Transverse colon (tissue), 4 donors: ENCODE measurements at regions not wholly inside any gene's neighbourhood (a gene's known extent, or its start where the extent isn't known, plus 50 kb on each side); places are given as distances from the start of the nearest gene placed in this dataset.
"Not testable (repeated sequence)": the region's sequence is repeated elsewhere in the genome, so short reads cannot be mapped to it uniquely, and the experiment has no call there.

ENCODE experiments used
- DNase-seq: peaks from one replicate; pipeline ENCODE4 v3.0.0-alpha.2; 2019
- H3K27ac ChIP-seq, 4 donors: fragments of 200-600 bp; sonication (generic); 2 replicates each; pipeline ENCODE4 v1.5.1; 2016 to 2018; ENCODE audit warnings: inconsistent platforms in 4 of 4
- H3K27me3 ChIP-seq: fragments of 200-600 bp; sonication (generic); 2 replicates; pipeline ENCODE4 v1.5.1; 2017; ENCODE audit warnings: inconsistent platforms
- H3K36me3 ChIP-seq, 4 donors: fragments of 200-600 bp; sonication (generic); 2 replicates each; pipeline ENCODE4 v1.5.1; 2017 to 2019; ENCODE audit warnings: inconsistent platforms in 4 of 4
- H3K4me1 ChIP-seq, 4 donors: fragments of 200-600 bp; sonication (generic); 2 replicates each; pipeline ENCODE4 v1.5.1; 2017 to 2020; ENCODE audit warnings: inconsistent platforms in 4 of 4
- H3K4me3 ChIP-seq, 4 donors: fragments of 200-600 bp; sonication (generic); 1 replicate in 1 of 4; 2 replicates in 3 of 4; pipeline versions ENCODE4 v1.5.1 to v1.6.1; 2017 to 2019; ENCODE audit warnings: inconsistent platforms in 4 of 4
- H3K9me3 ChIP-seq, 2 donors: fragments of 200-600 bp; sonication (generic); 2 replicates each; pipeline ENCODE4 v1.5.1; 2017 to 2019; ENCODE audit warnings: inconsistent platforms in 2 of 2
- WGBS, 2 donors: methylation state at CpG; one replicate each; pipeline ENCODE4 v1.1.5; 2018; ENCODE audit warnings: low coverage in 1 of 2; 5-methylcytosine and 5-hydroxymethylcytosine counted together
- in situ Hi-C, 4 donors: fragments of 200-750 bp; cut with MboI; loops; one replicate each; pipeline versions ENCODE4 v1.15.0 to v1.15.1; 2017; ENCODE audit warnings: low sequenced_read_pairs in 3 of 4, low pct_ligation_motif_present in 1 of 4, low pct_unique_long_range_greater_than_20kb in 1 of 4
- intact Hi-C: fragments of 100-400 bp; cut with DNase I; formaldehyde crosslinking; loops from one replicate; pipeline ENCODE4 v1.15.1; 2023; ENCODE audit warnings: low total_unique reads

DNA sequence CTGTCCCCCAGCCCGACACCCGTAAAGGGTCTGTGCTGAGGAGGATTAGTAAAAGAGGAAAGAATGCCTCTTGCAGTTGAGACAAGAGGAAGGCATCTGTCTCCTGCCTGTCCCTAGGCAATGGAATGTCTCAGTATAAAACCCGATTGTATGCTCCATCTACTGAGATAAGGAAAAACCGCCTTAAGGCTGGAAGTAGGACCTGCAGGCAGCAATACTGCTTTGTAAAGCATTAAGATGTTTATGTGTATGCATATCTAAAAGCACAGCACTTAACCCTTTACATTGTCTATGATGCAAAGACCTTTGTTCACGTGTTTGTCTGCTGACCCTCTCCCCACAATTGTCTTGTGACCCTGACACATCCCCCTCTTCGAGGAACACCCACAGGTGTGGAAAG lies 69.8 kb upstream of the ROPN1B start:
- DNase-seq, H3K27me3 ChIP-seq, H3K9me3 ChIP-seq, H3K27ac ChIP-seq, in situ Hi-C loops, H3K36me3 ChIP-seq, H3K4me1 ChIP-seq, intact Hi-C loops, H3K4me3 ChIP-seq: not testable (repeated sequence)
- WGBS, 2 donors: 85 to 94% methylated on average over 2 to 4 of the region's 6 CpGs

DNA sequence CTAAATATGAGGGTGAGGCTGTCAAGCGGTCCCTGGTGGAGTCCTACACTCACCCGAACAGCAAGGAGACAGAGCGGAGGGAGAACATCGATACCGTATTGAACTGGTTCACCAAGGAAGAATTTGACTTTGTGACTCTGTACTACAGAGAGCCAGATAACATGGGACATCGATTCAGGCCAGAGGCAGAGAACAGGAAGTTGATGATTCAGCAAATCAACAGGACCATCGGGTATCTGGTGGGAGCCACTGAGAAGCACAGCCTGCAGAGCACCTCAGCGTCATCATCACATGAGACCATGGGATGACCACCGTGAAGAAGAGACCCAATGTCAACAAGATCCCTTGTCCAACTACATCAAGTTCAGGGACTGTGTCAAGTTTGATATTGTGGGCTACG lies 67.5 kb upstream of the ROPN1B start:
- H3K4me3 ChIP-seq, H3K4me1 ChIP-seq, in situ Hi-C loops, H3K36me3 ChIP-seq, H3K9me3 ChIP-seq, H3K27me3 ChIP-seq, DNase-seq, H3K27ac ChIP-seq, intact Hi-C loops: not testable (repeated sequence)
- 88 to 100% methylated on average over 1 to 10 of the region's 10 CpGs for WGBS, 2 donors

DNA sequence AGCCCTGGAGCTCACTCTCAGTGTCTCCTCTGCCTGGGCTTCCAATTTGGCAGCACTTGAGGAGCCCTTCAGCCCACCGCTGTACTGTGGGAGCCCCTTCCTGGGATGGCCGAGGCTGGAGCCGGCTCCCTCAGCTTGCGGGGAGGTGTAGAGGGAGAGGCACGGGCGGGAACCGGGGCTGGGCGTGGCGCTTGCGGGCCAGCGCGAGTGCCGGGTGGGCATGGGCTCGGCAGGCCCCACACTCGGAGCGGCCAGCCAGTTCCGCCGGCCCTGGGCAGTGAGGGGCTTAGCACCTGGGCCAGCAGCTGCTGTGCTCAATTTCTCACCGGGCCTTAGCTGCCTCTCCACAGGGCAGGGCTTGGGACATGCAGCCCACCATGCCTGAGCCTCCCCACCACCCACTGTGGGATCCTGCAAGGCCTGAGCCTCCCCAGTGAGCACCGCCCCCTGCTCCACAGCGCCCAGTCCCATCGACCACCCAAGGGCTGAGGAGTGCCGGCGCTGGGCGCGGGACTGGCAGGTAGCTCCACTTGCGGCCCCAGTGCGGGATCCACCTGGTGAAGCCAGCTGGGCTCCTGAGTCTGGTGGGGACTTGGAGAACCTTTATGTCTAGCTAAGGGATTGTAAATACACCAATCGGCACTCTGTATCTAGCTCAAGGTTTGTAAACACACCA lies 65.1 kb upstream of the ROPN1B start:
- H3K27ac ChIP-seq, in situ Hi-C loops, H3K27me3 ChIP-seq, H3K36me3 ChIP-seq, H3K9me3 ChIP-seq, H3K4me3 ChIP-seq, H3K4me1 ChIP-seq, DNase-seq, intact Hi-C loops: not testable (repeated sequence)
- WGBS, 2 donors: 97% methylated on average over 23 of the region's 29 CpGs; no CpG with 5 or more reads in 1 of the 2 donors

DNA sequence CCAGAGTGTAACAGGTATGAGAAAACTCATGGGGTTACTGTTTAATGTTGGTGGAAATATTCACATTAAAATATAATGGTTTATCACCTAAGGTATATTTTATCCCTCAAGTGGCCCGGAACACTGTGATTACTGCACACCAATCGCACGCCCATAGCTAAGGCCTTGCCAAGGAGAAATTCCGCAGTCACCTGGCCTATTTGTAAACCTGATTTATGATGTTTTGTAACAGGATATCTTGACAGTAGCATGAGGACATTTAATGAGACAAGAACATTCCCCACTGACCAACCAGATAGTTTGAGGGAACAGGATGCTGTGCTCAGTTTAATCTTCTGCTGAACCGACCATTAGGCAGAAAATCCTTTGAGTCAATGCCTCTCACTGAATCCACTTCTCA lies 61.7 kb upstream of the ROPN1B start:
- H3K27me3 ChIP-seq, H3K4me3 ChIP-seq, H3K36me3 ChIP-seq, in situ Hi-C loops, H3K9me3 ChIP-seq, intact Hi-C loops, H3K27ac ChIP-seq, DNase-seq, H3K4me1 ChIP-seq: not testable (repeated sequence)
- 90 to 94% methylated on average over 4 to 5 of the region's 5 CpGs for WGBS, 2 donors

DNA sequence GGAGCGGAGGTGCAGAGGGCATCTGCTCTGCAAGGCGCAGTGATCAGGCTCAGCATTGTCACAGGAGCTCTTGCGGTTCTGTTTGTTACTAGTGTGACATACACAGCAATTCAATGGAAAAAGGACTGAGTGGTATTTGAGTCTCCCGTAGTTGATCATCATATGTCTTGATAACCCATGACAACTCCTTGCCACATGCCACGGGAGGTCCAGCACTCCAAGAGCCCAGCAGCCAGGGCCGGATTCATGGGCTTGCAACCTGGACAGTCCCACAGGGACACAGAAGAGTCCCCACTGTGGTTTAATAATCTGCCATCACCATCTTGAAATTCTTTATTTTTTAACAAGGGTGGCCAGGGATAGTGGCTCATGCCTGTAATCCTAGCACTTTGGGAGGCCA lies 58.1 kb upstream of the ROPN1B start:
- WGBS, 2 donors: 89 to 93% methylated on average over 4 to 6 of the region's 6 CpGs
- H3K27ac ChIP-seq, H3K4me3 ChIP-seq, DNase-seq, H3K36me3 ChIP-seq, H3K27me3 ChIP-seq, H3K9me3 ChIP-seq, in situ Hi-C loops, intact Hi-C loops: not testable (repeated sequence)
- peaks cover 0 to 14% (median 4%) of the 10 kb centered on the region in 4 donors for H3K4me1 ChIP-seq

DNA sequence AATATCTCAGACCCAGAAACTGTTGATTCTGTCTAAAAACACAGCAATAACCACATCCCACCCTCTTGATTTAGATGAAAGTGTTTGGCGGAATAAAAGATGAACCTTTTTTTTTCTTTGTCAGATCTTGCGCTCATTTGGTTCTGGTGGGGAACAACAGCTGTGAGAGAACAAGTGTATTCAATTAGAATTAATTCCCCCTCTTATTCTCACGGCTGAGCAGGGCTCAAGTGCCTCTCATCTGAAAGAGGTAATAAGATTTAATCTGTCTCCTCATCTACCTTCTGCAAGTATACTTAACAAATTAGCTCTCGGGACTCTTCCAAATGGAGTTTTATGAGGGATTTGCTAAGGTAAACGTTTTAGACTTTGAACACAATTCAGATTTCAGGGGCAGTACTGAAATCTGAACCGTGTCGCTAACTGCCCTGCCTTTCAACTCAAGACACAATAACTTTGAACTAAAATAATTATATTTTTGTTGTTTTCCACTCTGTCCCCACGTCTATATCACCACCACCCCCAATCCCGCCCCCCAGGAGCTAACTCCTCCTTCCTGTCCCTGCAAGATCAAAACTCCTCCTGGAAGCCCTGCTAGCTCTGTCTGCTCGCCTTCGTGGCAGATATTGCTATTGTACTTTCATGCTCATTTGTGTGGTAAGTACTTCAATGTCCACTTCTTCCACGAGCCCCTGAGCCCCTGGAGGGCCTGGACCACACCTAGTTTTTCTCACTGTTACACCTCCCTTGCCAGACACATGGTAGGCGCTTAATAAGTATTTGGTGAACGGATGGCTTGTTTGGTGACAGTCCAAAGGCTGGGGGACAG lies 54.2 kb upstream of the ROPN1B start:
- H3K36me3 ChIP-seq, intact Hi-C loops, in situ Hi-C loops, H3K9me3 ChIP-seq, H3K27me3 ChIP-seq: not testable (repeated sequence)
- WGBS, 2 donors: 15 to 18% methylated on average over 4 to 14 of the region's 14 CpGs
- Histone ChIP-seq H3K27ac (peak overlapping the region; percentile 92 to 98 (median 94)), H3K4me1 (peaks cover 0 to 17% (median 6%) of the 10 kb centered on the region in 4 donors), H3K4me3 (peak overlapping the region; percentile 35 to 99 (median 62))
- peak; percentile 37 for DNase-seq

DNA sequence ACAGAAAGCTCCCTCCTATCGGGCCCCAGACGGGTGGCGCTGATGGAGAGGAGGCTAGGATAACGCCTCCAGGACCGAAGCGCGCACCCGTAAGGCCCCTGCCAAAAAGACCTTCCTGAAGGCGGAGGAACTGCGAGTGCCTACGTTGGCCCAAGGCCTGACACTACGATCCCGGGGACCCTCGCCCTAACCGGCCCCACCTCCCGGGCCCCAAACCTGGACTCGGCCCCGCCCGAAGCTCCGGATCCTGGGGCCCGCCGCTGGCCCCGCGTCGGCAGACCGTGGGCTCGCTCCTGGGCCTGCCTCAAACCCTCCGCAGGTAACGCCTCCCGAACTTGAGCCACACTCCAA lies 53.6 kb upstream of the ROPN1B start:
- H3K36me3 ChIP-seq, H3K9me3 ChIP-seq, in situ Hi-C loops, intact Hi-C loops, H3K27me3 ChIP-seq, DNase-seq: not testable (repeated sequence)
- peaks cover 0 to 17% (median 6%) of the 10 kb centered on the region in 4 donors for H3K4me1 ChIP-seq
- WGBS, 2 donors: 0 to 1% methylated on average over 12 to 29 of the region's 30 CpGs
- H3K4me3 ChIP-seq: peak overlapping the region; percentile 35 to 99 (median 62)
- H3K27ac ChIP-seq: peak overlapping the region; percentile 92 to 98 (median 94)
